MM.1S (cell line): ENCODE measurements at regions not wholly inside any gene's neighbourhood (a gene's known extent, or its start where the extent isn't known, plus 50 kb on each side); places are given as distances from the start of the nearest gene placed in this dataset.

ENCODE experiments used
- CTCF ChIP-seq: fragments of 300-600 bp; sonication (generic); IDR thresholded peaks from 2 replicates; pipeline ENCODE4 v1.5.1; 2016; ENCODE audit warnings: antibody characterized with exemption, low read length, mixed read lengths
- EZH2 ChIP-seq: fragments of 300-600 bp; sonication (generic); optimal IDR thresholded peaks from 2 replicates; pipeline ENCODE3; 2017; ENCODE audit warnings: low read depth, mild to moderate bottlenecking, antibody characterized with exemption, low read length, mixed read lengths

DNA sequence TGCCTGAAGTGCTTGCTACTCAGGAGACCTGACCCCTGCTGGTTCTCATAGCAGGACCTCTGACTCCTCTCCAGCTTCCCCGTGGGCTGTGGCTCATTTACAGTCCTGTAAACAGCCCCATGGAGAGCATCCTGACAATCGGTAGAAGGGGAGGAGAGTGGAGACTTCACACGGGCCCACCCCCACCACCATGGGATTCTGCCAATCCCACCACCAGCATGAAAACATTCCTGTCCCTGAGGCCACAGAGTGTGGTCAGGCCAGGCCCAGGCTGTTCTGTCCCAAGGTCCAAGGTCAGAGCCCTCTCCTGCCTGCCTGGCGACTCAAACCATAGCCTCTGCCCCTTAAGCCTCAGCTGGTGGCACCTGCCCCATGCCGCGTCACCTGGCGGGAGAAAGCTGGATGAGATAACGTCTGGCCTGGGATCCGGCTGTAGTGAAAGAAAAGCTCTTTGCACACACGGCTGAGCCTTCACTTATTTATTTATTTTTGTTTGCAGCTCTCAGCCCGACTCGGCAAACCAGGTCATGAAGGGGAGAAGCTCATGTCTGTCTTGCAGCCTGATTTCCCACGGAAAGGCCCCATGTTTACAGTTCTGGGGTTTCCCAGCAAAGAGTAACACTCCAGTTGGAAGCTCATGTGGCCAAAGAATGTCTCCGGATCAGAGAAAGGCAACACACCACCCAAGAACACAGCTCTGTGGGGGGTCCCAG lies 293.6 kb upstream of the ZMIZ1 start:
- no peak for TF ChIP-seq EZH2
- no peak for TF ChIP-seq CTCF
